PC-9 (cell line): ENCODE measurements at regions not wholly inside any gene's neighbourhood (a gene's known extent, or its start where the extent isn't known, plus 50 kb on each side); places are given as distances from the start of the nearest gene placed in this dataset.

ENCODE experiments used
- BruUV-seq: library from RNA; stranded (reverse); fragments of 400-500 nt; replicated peaks from 2 replicates; lab custom pipeline; 2021; lab: Mats Ljungman, UMichigan
- CTCF ChIA-PET: fragments of 300-600 bp; sonication (Branson Sonifier 250); formaldehyde crosslinking; loops from one replicate; lab custom pipeline; 2022; ENCODE audit warnings: antibody characterized with exemption; lab: Charles Lee
- POLR2A ChIA-PET: fragments of 300-600 bp; sonication (Branson Sonifier 250); formaldehyde crosslinking; loops from one replicate; lab custom pipeline; 2022; ENCODE audit warnings: antibody characterized with exemption; ENCODE audit not compliant: unreplicated experiment; lab: Charles Lee
- DNase-seq, 2 experiments: peaks; one replicate each; pipeline versions ENCODE4 v3.0.0 to v3.0.0-alpha.2; 2015 to 2022; ENCODE audit warnings: mixed read lengths in 1 of 2
- H2AFZ ChIP-seq: fragments of 200-600 bp; sonication (generic); 2 replicates; pipeline ENCODE4 v1.8.1; 2017; ENCODE audit warnings: antibody characterized with exemption
- H3F3A ChIP-seq: fragments of 200-600 bp; sonication (generic); 2 replicates; pipeline ENCODE4 v1.8.1; 2017; ENCODE audit warnings: antibody characterized with exemption, mild to moderate bottlenecking, low read depth; ENCODE audit not compliant: insufficient read depth
- H3K27ac ChIP-seq: fragments of 200-600 bp; sonication (generic); 2 replicates; pipeline ENCODE4 v1.6.1; 2016; ENCODE audit warnings: mixed run types
- H3K27me3 ChIP-seq: fragments of 200-600 bp; sonication (generic); 2 replicates; pipeline ENCODE4 v1.6.1; 2016; ENCODE audit warnings: low read depth, mixed run types; ENCODE audit not compliant: insufficient read depth
- H3K36me3 ChIP-seq: fragments of 200-600 bp; sonication (generic); 2 replicates; pipeline ENCODE4 v1.6.1; 2016; ENCODE audit warnings: low read depth, mixed run types
- H3K4me1 ChIP-seq: fragments of 200-600 bp; sonication (generic); replicated peaks from 2 replicates; pipeline ENCODE4 v1.6.1; 2016; ENCODE audit warnings: mixed run types; ENCODE audit not compliant: insufficient read depth
- H3K4me2 ChIP-seq: fragments of 200-600 bp; sonication (generic); 2 replicates; pipeline ENCODE4 v1.6.1; 2017; ENCODE audit warnings: mixed run types
- H3K4me3 ChIP-seq: fragments of 200-600 bp; sonication (generic); 2 replicates; pipeline ENCODE4 v1.6.1; 2016; ENCODE audit warnings: mixed run types
- H3K79me2 ChIP-seq: fragments of 200-600 bp; sonication (generic); 2 replicates; pipeline ENCODE4 v1.6.1; 2017; ENCODE audit warnings: low read depth, mixed run types
- H3K9me2 ChIP-seq: fragments of 200-600 bp; sonication (generic); 2 replicates; pipeline ENCODE4 v1.8.1; 2017; ENCODE audit warnings: mild to moderate bottlenecking; ENCODE audit not compliant: insufficient read depth
- H3K9me3 ChIP-seq: fragments of 200-600 bp; sonication (generic); 2 replicates; pipeline ENCODE4 v1.8.1; 2016; ENCODE audit warnings: low read depth; ENCODE audit not compliant: insufficient read depth
- H4K20me1 ChIP-seq: fragments of 200-600 bp; sonication (generic); 2 replicates; pipeline ENCODE4 v1.8.1; 2017; ENCODE audit not compliant: insufficient read depth
- CTCF ChIP-seq: fragments of 200-600 bp; sonication (generic); conservative IDR thresholded peaks from 2 replicates; pipeline ENCODE4 v1.6.1; 2017; ENCODE audit warnings: mixed run types, antibody characterized with exemption, mild to moderate bottlenecking, moderate library complexity
- EZH2 ChIP-seq: fragments of 200-600 bp; sonication (generic); IDR thresholded peaks from 2 replicates; pipeline ENCODE4 v1.8.0; 2017; ENCODE audit warnings: antibody characterized with exemption, low read depth
- intact Hi-C: fragments of 100-400 bp; cut with micrococcal nuclease; formaldehyde crosslinking; loops from one replicate; pipeline ENCODE4 v1.10.0; 2022; ENCODE audit not compliant: unreplicated experiment

- Histone ChIP-seq H3K27me3 (peaks cover 38% of the 10 kb centered on the region), H4K20me1 (no peaks in the 10 kb centered on the region), H3K36me3 (no peaks in the 10 kb centered on the region), H3K4me2 (peak overlapping the region; percentile 15; the same call in 1 of the 2 replicates), H3K4me1 (peaks cover 13% of the 10 kb centered on the region), H3K9me2 (no peaks in the 10 kb centered on the region), H2AFZ (no peak overlapping the region), H3K4me3 (no peak overlapping the region), H3K27ac (no peak overlapping the region), H3K9me3 (no peaks in the 10 kb centered on the region), H3F3A (peaks cover 4% of the 10 kb centered on the region; the same call in 1 of the 2 replicates), H3K79me2 (no peaks in the 10 kb centered on the region)
- intact Hi-C loops: no loop called here
- TF ChIP-seq EZH2 (no peak), CTCF (no peak)
- ChIA-PET POLR2A (interaction anchor here (0.5 to 0.7 kb wide), 2 partner anchors 224 to 913 kb away, joined by 5 to 8 read pairs; no protein-coding TSS in a partner anchor), CTCF (no interaction called here)
- no TSS peak for BruUV-seq
- peak; percentile 32 to 73 for DNase-seq
These were observed 208.5 kb upstream of the LINGO1 start for GRCh38 chr15:77840991-77841775.

- Histone ChIP-seq H3K4me3 (no peak overlapping the region), H3K36me3 (no peaks in the 10 kb centered on the region), H3K27ac (no peak overlapping the region), H3K79me2 (no peaks in the 10 kb centered on the region), H3F3A (peaks cover 4% of the 10 kb centered on the region; the same call in 1 of the 2 replicates), H3K4me1 (peaks cover 13% of the 10 kb centered on the region), H4K20me1 (no peaks in the 10 kb centered on the region), H3K4me2 (no peak overlapping the region), H3K9me3 (no peaks in the 10 kb centered on the region), H2AFZ (no peak overlapping the region), H3K27me3 (peaks cover 44% of the 10 kb centered on the region), H3K9me2 (no peaks in the 10 kb centered on the region)
- ChIA-PET CTCF (no interaction called here), POLR2A (no interaction called here)
- intact Hi-C loops: no loop called here
- no TSS peak for BruUV-seq
- TF ChIP-seq CTCF (no peak), EZH2 (no peak)
- DNase-seq: peak in 1 of 2 experiments; percentile 20
These were observed 207.5 kb upstream of the LINGO1 start for GRCh38 chr15:77839970-77840905.

GRCh38 chr15:77839456-77839855 is 206.7 kb upstream of the LINGO1 start:
- BruUV-seq: no TSS peak

More at GRCh38 chr15:77839456-77839855, 206.7 kb upstream of the LINGO1 start:
- no peak for DNase-seq
- Histone ChIP-seq H3K4me1 (peaks cover 13% of the 10 kb centered on the region), H4K20me1 (no peaks in the 10 kb centered on the region), H3K9me3 (no peaks in the 10 kb centered on the region), H3F3A (peaks cover 4% of the 10 kb centered on the region; the same call in 1 of the 2 replicates), H3K4me2 (no peak overlapping the region), H3K9me2 (no peaks in the 10 kb centered on the region), H3K36me3 (no peaks in the 10 kb centered on the region), H2AFZ (no peak overlapping the region), H3K27ac (no peak overlapping the region), H3K27me3 (peaks cover 47% of the 10 kb centered on the region), H3K79me2 (no peaks in the 10 kb centered on the region), H3K4me3 (no peak overlapping the region)
- intact Hi-C loops: no loop called here
- POLR2A ChIA-PET: no interaction called here
- CTCF ChIA-PET: no interaction called here
- TF ChIP-seq CTCF: no peak
- TF ChIP-seq EZH2: no peak
